IgD-negative memory B cell (primary cell): ENCODE measurements at regions not wholly inside any gene's neighbourhood (a gene's known extent, or its start where the extent isn't known, plus 50 kb on each side); places are given as distances from the start of the nearest gene placed in this dataset.
"Not testable (repeated sequence)": the region's sequence is repeated elsewhere in the genome, so short reads cannot be mapped to it uniquely, and the experiment has no call there.

Experiments used
- H3K27ac Mint-ChIP-seq, 3 donors: one replicate each; pipeline ENCODE4 v1.8.0; 2020 to 2022; ENCODE audit warnings: mild to moderate bottlenecking in 3 of 3, mixed read lengths in 3 of 3, moderate library complexity in 1 of 3
- H3K27me3 Mint-ChIP-seq: one replicate; pipeline ENCODE4 v1.8.0; 2021; ENCODE audit warnings: mixed read lengths
- H3K36me3 Mint-ChIP-seq: one replicate; pipeline ENCODE4 v1.8.0; 2020; ENCODE audit warnings: mild to moderate bottlenecking, mixed read lengths
- H3K4me1 Mint-ChIP-seq, 3 donors: one replicate each; pipeline ENCODE4 v1.8.0; 2020 to 2022; ENCODE audit warnings: mixed read lengths in 3 of 3, mild to moderate bottlenecking in 1 of 3
- H3K4me3 Mint-ChIP-seq, 4 donors: one replicate each; pipeline ENCODE4 v1.8.0; 2020 to 2022; ENCODE audit warnings: mild to moderate bottlenecking in 4 of 4, mixed read lengths in 4 of 4, moderate library complexity in 3 of 4
- H3K9me3 Mint-ChIP-seq, 3 donors: one replicate each; pipeline ENCODE4 v1.8.0; 2020 to 2021; ENCODE audit warnings: mixed read lengths in 3 of 3, mild to moderate bottlenecking in 1 of 3

DNA sequence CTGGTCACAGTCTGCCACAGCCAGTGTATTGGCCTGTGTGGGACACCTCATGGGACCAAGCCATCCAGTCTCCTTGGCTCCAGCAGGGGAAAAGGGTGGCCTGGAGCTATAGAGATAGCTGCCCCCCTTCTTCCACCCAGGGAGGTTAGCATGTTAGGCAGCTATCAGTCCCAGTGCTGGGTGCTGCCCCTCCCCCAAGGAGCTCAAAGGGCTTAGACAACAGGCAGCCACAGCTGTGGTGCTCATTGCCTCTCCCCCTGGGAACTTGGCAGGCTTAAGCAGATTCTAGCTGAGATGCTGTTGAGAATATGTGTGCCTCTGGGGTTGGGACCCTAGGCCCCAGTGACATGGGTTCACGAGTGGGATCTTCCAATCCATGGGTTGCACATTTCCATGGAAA lies 226.0 kb upstream of the PTGER4 start:
- Mint-ChIP-seq H3K27ac (no peak overlapping the region), H3K36me3 (peaks cover under 1% of the 10 kb centered on the region), H3K27me3 (no peaks in the 10 kb centered on the region), H3K4me1 (no peaks in the 10 kb centered on the region), H3K4me3 (no peak overlapping the region), H3K9me3 (peaks cover 0 to 4% (median 3%) of the 10 kb centered on the region in 3 donors)

DNA sequence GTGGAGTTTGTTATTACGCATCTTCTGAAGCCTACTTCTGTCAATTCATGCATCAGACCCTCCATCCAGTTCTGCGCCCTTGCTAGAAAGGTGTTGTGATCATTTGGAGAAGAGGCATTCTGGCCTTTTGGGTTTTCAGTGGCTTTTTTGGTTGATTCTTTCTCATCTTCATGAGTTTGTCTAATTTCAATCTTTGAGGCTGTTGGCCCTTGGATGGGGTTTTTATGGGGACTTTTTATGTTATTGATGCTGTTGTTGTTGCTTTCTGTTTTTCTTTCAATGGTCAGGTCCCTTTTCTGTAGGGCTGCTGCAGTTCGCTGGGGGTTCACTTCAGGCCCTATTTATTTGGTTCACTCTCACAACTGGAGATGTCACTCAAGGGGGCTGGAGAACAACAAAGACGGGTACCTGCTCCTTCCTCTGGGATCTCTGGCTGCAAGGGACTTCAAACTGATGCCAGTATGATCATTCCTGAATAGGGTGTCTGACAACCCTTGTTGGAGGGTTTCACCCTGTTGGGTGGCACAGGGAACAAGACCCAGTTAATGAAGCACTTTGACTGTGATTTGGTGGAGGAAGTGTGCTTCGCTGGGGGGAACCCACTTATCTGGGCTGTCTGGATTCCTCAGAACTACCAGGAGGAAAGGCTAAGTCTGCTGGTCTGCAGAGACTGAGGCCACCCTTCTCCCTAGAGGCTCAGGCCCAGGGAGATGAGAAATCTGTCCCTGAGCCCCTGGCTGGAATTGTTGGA lies 226.7 kb upstream of the PTGER4 start:
- H3K9me3 Mint-ChIP-seq: peaks cover 0 to 4% (median 4%) of the 10 kb centered on the region in 3 donors
- no peak overlapping the region for H3K27ac Mint-ChIP-seq
- no peak overlapping the region for H3K4me3 Mint-ChIP-seq
- no peaks in the 10 kb centered on the region for H3K4me1 Mint-ChIP-seq
- H3K27me3 Mint-ChIP-seq: no peaks in the 10 kb centered on the region
- H3K36me3 Mint-ChIP-seq: no peaks in the 10 kb centered on the region

- H3K36me3 Mint-ChIP-seq: no peaks in the 10 kb centered on the region
- H3K9me3 Mint-ChIP-seq: peaks cover 4 to 12% (median 10%) of the 10 kb centered on the region in 3 donors
- no peak overlapping the region for H3K4me3 Mint-ChIP-seq
- no peaks in the 10 kb centered on the region for H3K4me1 Mint-ChIP-seq
- H3K27me3 Mint-ChIP-seq: no peaks in the 10 kb centered on the region
- no peak overlapping the region for H3K27ac Mint-ChIP-seq
These were observed 232.3 kb upstream of the PTGER4 start for GRCh38 chr5:40447438-40447837.

- no peaks in the 10 kb centered on the region for H3K36me3 Mint-ChIP-seq
- no peaks in the 10 kb centered on the region for H3K4me1 Mint-ChIP-seq
These were observed 232.8 kb upstream of the PTGER4 start for GRCh38 chr5:40446910-40447309.

DNA sequence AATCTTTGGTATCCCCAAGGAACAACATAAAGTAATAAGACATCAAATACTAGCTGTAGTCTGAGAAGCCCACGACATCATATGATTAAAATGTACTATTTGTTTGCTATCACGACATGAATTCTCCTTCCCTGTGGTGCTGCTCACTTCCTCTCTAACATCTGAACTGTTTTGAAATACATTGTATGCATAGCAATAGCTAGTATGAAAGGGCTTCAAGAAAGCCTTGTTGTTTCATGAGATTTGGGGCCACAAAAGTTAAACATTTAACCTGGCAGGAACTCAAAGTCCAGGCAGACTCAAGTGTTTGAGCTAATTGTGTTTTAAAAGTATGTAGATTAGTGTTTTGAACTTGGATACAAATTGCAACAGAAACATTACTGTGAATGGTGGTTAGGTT lies 237.4 kb upstream of the PTGER4 start:
- Mint-ChIP-seq H3K4me3 (no peak overlapping the region), H3K27ac (no peak overlapping the region), H3K9me3 (peaks cover 0 to 10% (median 6%) of the 10 kb centered on the region in 3 donors), H3K27me3 (no peaks in the 10 kb centered on the region), H3K4me1 (peaks cover 6 to 14% (median 9%) of the 10 kb centered on the region in 3 donors), H3K36me3 (no peaks in the 10 kb centered on the region)

More at GRCh38 chr5:40446910-40447309, 232.8 kb upstream of the PTGER4 start:
- Mint-ChIP-seq H3K27me3 (no peaks in the 10 kb centered on the region), H3K4me3 (no peak overlapping the region), H3K9me3 (peaks cover 4 to 12% (median 10%) of the 10 kb centered on the region in 3 donors), H3K27ac (no peak overlapping the region)

- H3K4me1 Mint-ChIP-seq: peaks cover 8 to 20% (median 14%) of the 10 kb centered on the region in 3 donors
- H3K27ac Mint-ChIP-seq: no peak overlapping the region
- H3K27me3 Mint-ChIP-seq: no peaks in the 10 kb centered on the region
- peaks cover 0 to 10% (median 6%) of the 10 kb centered on the region in 3 donors for H3K9me3 Mint-ChIP-seq
- H3K4me3 Mint-ChIP-seq: no peak overlapping the region
- no peaks in the 10 kb centered on the region for H3K36me3 Mint-ChIP-seq
These were observed 238.0 kb upstream of the PTGER4 start for GRCh38 chr5:40441733-40442132.

- no peak overlapping the region for H3K4me3 Mint-ChIP-seq
- H3K9me3 Mint-ChIP-seq: peaks cover 0 to 10% (median 4%) of the 10 kb centered on the region in 3 donors
- H3K27ac Mint-ChIP-seq: no peak overlapping the region
- H3K36me3 Mint-ChIP-seq: no peaks in the 10 kb centered on the region
- H3K4me1 Mint-ChIP-seq: peaks cover 15 to 25% (median 22%) of the 10 kb centered on the region in 3 donors
- no peaks in the 10 kb centered on the region for H3K27me3 Mint-ChIP-seq
These were observed 239.0 kb upstream of the PTGER4 start for GRCh38 chr5:40440746-40441145.

DNA sequence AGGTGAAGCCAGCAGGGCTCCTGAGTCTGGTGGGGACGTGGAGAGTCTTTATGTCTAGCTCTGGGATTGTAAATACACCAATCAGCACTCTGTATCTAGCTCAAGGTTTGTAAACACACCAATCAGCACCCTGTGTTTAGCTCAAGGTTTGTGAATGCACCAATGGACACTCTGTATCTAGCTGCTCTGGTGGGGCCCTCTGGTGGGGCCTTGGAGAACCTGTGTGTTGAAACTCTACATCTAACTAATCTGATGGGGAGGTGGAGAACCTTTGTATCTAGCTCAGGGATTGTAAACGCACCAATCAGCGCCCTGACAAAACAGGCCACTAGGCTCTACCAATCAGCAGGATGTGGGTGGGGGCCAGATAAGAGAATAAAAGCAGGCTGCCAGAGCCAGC lies 240.6 kb upstream of the PTGER4 start:
- not testable (repeated sequence) for H3K36me3 Mint-ChIP-seq, H3K9me3 Mint-ChIP-seq, H3K4me3 Mint-ChIP-seq, H3K27me3 Mint-ChIP-seq
- H3K4me1 Mint-ChIP-seq: peaks cover 19 to 30% (median 24%) of the 10 kb centered on the region in 3 donors
- peak overlapping the region in 1 of 3 donors; percentile 12 for H3K27ac Mint-ChIP-seq

GRCh38 chr5:40438646-40439045 lies 241.1 kb upstream of the PTGER4 start:
- not testable (repeated sequence) for H3K36me3 Mint-ChIP-seq, H3K27me3 Mint-ChIP-seq, H3K4me3 Mint-ChIP-seq, H3K27ac Mint-ChIP-seq, H3K9me3 Mint-ChIP-seq
- peaks cover 19 to 30% (median 24%) of the 10 kb centered on the region in 3 donors for H3K4me1 Mint-ChIP-seq

GRCh38 chr5:40437452-40437861 lies 242.3 kb upstream of the PTGER4 start:
- H3K4me1 Mint-ChIP-seq: peaks cover 21 to 30% (median 24%) of the 10 kb centered on the region in 3 donors
- H3K9me3 Mint-ChIP-seq: peaks cover 0 to 2% (median 0%) of the 10 kb centered on the region in 3 donors
- peaks cover 2% of the 10 kb centered on the region for H3K27me3 Mint-ChIP-seq
- no peak overlapping the region for H3K27ac Mint-ChIP-seq
- H3K36me3 Mint-ChIP-seq: no peaks in the 10 kb centered on the region
- no peak overlapping the region for H3K4me3 Mint-ChIP-seq

DNA sequence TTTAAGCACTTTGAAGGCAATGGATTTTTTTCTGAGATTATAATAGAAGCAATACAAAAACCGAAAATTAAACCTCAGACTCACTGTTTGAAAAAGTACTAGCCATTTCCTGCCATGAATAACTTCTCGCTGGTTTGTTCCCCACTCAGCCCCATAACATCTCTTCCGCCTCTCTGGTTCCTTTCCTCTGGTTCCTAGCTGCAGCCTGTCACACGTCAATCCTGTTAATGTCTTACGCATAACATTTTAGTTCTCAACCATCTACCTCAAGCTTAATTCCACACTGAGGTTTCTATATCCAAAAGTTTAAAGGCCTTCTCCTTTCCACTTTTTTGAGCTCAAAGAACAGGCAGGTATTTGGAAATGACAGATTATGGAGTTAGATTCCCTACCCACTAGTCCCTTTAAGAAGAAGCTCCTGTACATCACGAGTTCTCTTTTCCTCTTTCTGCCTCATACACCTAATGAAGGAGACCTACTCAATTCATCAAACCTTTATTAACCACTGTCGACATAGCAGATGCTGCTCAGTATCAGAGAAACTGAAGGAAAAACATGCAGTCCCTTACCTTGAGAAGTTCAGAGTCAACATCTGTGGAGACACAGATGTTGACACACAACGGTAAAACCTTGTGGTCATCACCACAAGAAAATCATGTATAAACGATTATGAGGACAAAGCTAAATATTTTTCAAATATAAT lies 243.0 kb upstream of the PTGER4 start:
- Mint-ChIP-seq H3K36me3 (no peaks in the 10 kb centered on the region), H3K27me3 (peaks cover 3% of the 10 kb centered on the region), H3K27ac (no peak overlapping the region), H3K4me1 (peaks cover 21 to 28% (median 24%) of the 10 kb centered on the region in 3 donors), H3K4me3 (peak overlapping the region in 2 of 4 donors; percentile 23 to 68), H3K9me3 (peaks cover 0 to 2% (median 0%) of the 10 kb centered on the region in 3 donors)

DNA sequence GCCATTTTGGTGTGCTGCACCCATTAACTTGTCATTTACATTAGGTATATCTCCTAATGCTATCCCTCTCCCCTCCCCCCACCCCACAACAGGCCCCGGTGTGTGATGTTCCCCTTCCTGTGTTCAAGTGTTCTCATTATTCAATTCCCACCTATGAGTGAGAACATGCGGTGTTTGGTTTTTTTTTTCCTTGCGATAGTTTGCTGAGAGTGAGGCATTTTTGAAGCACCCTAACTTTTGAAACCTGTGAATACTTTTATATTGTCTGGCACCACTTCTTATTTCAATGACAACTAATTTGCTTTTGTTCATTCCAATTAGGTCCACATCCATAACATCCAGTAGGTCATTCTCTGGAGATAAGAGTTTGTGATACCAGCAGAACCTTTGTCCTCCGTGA lies 244.0 kb upstream of the PTGER4 start:
- H3K27me3 Mint-ChIP-seq, H3K27ac Mint-ChIP-seq, H3K9me3 Mint-ChIP-seq, H3K36me3 Mint-ChIP-seq: not testable (repeated sequence)
- Mint-ChIP-seq H3K4me1 (peaks cover 19 to 23% (median 21%) of the 10 kb centered on the region in 3 donors), H3K4me3 (peak overlapping the region in 1 of 4 donors; percentile 2)

DNA sequence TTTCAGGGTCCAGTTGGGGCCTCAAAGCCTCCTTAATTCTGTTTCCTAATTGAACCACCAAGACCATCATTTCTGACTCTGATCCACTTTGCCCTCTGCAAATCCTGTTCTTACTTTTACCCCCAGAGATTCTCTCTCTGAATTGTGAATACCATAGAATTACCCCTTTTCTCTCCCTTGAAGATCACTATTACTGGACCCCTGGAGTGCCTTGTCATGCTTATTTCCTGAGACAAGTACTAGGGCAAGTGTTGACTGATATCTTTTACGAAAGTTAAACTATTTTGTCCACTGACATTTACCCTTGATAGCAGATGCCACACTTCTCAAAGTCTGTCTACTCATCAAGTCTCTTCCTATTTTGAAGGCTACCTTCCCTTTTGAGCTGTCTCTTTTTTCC lies 246.9 kb upstream of the PTGER4 start:
- H3K4me3 Mint-ChIP-seq: no peak overlapping the region
- H3K4me1 Mint-ChIP-seq: peaks cover 19 to 20% (median 19%) of the 10 kb centered on the region in 3 donors
- H3K27ac Mint-ChIP-seq: no peak overlapping the region
- H3K27me3 Mint-ChIP-seq: peaks cover 3% of the 10 kb centered on the region
- H3K36me3 Mint-ChIP-seq: no peaks in the 10 kb centered on the region
- H3K9me3 Mint-ChIP-seq: peaks cover 0 to 2% (median 0%) of the 10 kb centered on the region in 3 donors

GRCh38 chr5:40431734-40432133 lies 248.0 kb upstream of the PTGER4 start:
- Mint-ChIP-seq H3K9me3 (peaks cover 0 to 2% (median 0%) of the 10 kb centered on the region in 3 donors), H3K4me3 (no peak overlapping the region), H3K27me3 (peaks cover 3% of the 10 kb centered on the region), H3K4me1 (peaks cover 10 to 14% (median 10%) of the 10 kb centered on the region in 3 donors), H3K27ac (no peak overlapping the region), H3K36me3 (no peaks in the 10 kb centered on the region)

DNA sequence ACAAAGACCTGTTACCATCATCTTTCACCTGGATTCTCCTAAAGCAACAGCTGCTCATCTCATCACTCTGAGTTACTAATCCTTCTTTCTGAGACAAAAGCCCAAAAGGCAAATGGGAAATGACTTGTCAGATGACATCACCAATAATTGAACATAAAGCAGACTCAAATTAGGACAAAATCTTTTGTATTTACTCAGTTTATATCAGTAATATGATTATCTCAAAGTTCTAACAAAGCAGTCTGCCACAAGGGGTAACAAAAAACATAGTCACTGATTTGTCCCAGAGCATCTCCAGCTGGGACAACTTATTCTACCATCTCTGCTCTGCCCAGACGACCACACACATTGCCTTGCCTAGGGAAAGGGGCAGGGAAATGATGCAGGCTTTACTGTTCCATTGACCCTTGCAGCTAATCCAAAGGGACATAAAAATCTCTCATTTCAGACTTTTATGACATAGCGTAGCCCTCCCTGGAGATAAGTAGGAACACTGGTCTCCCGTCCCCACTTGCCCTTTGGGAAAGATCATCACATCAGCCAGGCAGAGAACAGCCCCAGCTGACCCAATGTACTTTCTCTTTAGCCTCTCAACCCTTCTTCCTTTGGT lies 249.5 kb upstream of the PTGER4 start:
- Mint-ChIP-seq H3K36me3 (no peaks in the 10 kb centered on the region), H3K4me1 (peaks cover 0 to 7% (median 5%) of the 10 kb centered on the region in 3 donors), H3K27me3 (peaks cover 3% of the 10 kb centered on the region), H3K9me3 (peaks cover 0 to 5% (median 3%) of the 10 kb centered on the region in 3 donors), H3K27ac (no peak overlapping the region), H3K4me3 (no peak overlapping the region)
